Ovary (tissue), 3 donors: ENCODE measurements at regions not wholly inside any gene's neighbourhood (a gene's known extent, or its start where the extent isn't known, plus 50 kb on each side); places are given as distances from the start of the nearest gene placed in this dataset.

Experiments
- CTCF ChIP-seq, 3 donors: fragments of 450-650 bp in 2 of 3; fragments of 200-600 bp in 1 of 3; IDR thresholded peaks; one replicate each; pipeline versions ENCODE4 v1.5.1 to v1.8.0; 2016 to 2022; ENCODE audit warnings: antibody characterized with exemption in 3 of 3, mild to moderate bottlenecking in 1 of 3
- EP300 ChIP-seq: sonication (generic); formaldehyde crosslinking; IDR thresholded peaks from one replicate; pipeline ENCODE4 v1.6.1; 2017; ENCODE audit warnings: antibody characterized with exemption
- donor health status: DM: no; HTN: no; CAD: no.

GRCh38 chr17:6327007-6327406 lies 107.9 kb downstream of the AIPL1 start:
- TF ChIP-seq CTCF (IDR thresholded peaks at IDR 0.05), result no peak
- no peak for TF ChIP-seq EP300
